ENCODE measurements at regions not wholly inside any gene's neighbourhood (a gene's known extent, or its start where the extent isn't known, plus 50 kb on each side); places are given as distances from the start of the nearest gene placed in this dataset.
A peak's percentile ranks its signal among the peaks of the same experiment; 100 is the strongest.
"Not testable (repeated sequence)": the region's sequence is repeated elsewhere in the genome, so short reads cannot be mapped to it uniquely, and the experiment has no call there.

DNA sequence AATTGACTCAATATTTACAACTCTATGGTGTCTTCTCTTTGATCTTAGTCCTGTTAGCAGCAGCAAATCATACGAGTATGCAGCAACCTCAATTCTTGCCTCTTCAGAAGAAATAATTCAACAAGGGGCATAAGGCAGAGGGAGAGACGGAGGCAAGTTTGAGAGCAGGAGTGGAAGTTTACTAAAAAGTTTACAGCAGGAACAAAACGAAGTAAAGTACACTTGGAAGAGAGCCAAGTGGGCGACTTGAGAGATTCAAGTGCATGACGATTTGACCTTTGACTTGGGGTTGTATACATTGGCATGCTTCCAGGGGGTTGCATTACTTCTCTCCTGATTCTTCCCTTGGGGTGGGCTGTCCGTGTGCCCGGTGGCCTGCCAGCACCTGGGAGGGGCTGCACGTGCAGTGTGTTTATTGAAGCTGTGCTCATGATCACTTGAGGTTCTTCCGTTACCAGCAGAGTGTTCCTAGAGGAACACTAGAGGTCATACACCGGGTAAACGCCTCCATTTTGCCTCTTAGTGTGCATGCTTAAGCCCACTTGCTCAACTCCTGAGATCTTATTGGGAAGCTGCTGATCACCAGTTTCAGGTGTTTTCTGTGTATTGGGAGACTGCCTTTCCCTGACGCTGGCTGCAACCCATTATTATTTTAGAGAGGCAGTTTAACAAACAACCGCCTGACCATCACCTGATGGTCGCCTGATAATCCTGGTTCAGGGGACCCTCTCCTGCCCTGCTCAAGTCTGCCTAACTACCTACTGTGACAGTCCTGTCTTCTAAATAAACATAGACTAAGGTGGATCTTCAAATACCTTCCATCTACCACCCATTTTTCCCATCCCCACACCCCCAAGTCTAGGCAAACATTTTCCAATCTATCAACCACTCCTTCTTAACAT is 172.4 kb upstream of the MYLIP start:
- DNase-seq (ENCODE audit: low spot score): no peak

DNA sequence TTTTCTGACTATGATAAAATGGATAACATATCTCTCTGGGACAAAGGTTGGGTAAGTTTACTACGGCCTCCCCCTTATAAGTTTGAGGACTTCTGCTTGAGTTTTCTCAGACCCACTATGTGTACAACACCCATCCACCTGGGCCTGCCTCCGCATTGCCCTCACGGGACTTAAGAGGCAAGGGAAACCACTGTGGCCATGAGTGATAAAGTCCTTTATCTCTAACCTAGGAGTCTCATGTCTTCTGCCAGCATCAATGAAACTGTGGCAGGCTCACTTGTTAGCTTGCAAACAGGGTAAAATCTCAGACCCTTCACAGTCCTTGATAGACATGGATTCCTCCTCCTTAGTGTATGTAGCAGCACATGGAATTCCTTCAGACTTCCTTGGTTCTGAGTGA is 173.4 kb upstream of the MYLIP start:
- no peak for DNase-seq (ENCODE audit: low spot score)

DNA sequence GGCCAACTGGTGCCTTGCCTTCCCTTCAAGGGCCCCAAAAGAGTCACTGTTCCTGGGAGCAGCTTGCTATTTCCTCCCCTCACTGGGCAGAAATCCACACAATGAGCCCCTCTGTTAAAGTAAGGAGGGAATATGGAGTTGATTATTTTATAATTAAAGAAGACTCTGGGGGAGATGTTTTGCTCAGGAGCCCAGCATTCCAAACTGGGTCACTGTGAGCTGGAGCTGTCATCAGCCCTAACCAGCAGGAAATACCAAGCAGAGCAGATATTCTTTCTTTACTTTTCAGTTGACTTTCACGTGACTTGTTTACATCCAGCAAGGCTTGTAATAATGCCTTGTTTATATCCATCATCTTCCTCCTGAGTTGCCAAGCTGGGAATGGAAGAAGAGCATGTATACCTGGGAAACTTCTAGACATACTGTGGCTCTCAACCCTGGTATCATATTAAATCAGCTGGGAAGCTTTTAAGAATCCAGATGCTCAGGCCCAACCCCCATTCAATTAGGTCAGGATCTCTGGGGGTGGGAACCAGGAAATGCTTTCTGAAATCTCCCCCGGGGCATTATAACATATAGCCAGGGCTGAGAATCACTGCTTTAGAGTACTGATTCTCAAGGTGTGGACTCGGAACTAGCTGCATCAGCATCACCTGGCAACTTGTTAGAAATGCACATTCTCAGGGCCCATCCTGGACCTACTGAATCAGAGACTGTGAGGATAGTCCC is 175.6 kb upstream of the MYLIP start:
- DNase-seq (ENCODE audit: low spot score): no peak

DNA sequence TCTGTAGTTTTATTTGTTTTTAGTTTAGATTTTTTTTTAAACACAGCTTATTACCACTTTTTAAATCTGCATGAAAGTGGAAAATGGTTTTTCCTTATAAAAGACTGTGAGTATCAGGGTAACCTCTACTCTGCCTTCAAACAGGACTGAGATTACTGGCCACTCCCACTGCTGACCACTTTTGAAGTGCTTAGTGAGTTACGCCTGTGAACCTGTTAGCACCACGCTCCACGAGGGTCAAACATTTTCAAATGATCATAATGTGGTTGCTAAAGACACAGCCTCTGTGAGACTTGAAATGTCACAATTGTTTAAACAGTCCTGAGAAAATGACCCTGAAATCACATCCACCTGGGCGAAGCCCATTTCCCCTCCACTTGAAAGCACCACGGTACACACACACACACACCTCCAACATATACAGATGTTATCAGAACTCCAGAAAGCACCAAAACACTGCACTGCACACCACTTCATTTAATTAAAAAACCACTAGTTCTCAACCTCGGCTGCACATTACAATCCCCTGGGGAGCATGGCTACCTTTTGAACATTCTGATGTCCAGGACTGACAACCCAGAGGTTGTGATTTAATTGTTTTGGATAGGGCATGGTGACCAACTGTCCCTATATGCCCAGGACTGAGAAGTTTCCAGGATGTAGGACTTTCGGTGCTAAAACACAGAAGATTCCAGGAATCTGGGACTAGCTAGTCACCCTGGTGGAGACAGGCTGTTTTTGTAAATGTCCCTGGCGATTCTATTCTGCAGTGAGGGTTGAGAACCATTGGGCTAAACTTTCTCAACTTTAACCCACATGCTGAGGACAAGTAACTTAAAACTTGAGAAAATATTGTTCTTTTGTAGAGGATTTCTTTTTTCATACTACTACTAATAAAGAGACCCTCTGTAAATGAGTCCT is 176.4 kb upstream of the MYLIP start:
- DNase-seq (ENCODE audit: low spot score): no peak

DNA sequence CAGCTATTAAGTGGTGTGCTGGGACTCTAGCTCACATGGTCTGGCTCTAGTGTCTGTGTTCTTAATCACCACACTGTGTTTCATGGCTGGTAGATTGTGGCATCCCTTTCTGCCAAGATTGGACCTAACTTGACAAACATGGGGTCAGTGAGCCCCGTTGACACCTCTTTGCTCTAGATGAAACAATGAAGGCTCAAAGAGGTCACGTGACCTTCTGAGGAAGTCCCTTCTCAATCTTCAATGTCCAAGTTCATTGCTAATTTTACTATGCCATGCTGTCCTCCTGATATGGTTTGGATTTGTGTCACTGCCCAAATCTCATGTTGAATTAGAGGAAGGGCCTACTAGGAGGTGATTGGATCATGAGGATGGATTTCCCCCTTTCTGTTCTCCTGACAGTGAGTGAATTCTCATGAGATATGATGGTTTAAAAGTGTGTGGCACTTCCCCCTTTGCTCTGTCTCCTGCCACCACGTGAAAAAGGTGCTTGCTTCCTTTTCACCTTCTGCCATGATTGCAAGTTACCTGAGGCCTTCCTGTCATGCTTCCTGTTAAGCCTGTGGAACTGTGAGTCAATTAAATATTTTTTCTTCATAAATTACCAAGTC is 177.8 kb upstream of the MYLIP start:
- DNase-seq (ENCODE audit: low spot score): no peak

DNA sequence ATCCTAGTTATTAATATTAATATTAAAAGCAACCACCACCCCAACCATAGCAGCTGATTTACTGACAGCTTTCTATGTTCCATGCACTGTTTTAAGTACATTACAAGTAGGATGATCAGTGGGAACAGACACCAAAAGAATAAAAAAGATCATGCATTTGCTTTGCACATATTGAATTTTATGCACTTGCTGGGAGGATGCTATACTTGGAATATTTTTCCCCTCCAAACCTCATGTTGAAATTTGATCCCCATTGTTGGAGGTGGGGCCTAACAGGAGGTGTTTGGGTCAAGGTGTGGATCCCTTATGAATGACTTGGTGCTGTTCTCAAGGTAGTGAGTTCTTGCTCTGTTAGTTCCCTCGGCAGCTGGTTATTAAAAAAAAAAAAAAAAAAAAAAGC is 178.9 kb upstream of the MYLIP start:
- DNase-seq (ENCODE audit: low spot score): no peak

DNA sequence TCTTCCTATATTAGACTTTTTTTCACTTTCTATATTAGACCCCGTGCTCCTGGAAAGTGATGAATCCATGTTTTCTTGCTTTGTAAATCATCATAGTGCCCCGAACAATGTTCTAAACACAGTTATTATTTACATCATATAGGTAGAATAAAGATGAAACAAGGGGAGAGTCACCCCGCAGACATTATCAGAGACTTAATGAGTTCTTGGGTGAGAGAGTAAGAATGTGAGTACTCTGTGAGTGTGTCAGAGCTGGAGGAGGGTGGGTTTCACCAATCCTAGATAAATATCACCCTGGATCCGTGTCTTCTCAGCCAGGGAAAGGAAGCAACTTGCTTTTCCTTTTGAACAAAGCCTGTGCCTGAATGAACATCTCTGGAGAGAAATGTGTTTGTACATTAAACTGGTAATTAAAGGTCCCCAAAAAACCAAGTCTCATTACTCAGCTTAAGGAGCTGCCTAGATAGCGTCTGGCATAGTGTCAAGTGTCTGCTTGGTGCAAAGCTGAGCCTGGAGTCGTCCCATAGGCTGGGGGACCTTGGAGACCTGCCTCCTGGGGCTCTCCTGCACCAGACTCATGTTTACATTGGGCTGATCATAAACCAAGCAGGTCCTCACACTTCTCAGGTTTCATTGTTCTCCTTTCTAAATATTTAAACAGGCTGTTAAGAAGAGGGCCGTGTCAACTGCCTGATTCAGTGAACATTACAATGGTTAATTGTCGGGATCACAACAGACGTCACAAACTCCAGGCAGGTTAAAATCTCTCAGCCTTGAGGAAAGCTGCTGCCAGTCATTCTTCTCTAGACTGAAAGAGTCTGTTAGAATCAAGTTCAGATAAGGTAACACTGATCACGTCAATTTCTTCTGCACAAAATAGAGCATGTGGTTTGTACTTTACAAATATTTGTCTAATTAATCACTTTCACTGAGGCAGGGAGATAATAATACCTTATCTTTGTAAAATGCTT is 179.7 kb upstream of the MYLIP start:
- DNase-seq (ENCODE audit: low spot score): no peak

DNA sequence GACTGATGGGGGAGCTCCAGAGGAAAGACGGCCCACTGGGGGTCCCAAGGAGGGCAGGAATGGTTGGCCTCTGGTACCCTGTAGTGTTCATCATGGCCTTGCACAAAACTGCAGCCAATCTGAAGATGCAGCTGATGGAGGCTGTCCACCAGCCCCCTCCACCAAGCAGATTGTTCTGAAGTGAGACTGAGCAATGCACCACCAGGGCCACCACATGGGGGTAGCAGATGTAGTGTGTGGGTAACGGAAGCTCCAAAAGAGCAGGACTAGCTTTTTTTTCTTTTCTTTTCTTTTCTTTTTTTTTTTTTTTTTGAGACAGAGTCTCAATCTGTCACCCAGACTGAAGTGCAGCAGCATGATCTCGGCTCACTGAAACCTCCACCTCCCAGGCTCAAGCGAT is 181.0 kb upstream of the MYLIP start:
- no peak for DNase-seq (ENCODE audit: low spot score)

DNA sequence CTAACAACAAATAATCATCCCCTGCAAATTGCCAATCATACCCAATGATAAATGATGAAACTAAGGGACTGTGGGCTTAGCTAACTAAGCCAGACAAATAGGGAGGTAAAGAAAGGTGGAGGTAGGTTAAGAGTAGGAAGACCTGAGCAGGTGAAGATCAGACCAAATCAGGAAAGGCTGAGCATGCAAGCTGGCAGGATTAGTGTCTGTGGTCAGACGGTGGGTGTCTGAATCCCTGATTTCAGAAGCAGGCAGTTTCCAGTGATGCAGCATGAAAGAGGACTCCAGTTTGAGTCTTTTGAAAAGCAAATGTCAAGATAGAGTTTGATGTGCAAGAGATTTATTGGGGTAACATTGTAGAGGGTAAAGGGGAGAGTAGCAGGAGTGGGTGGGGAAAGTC is 181.4 kb upstream of the MYLIP start:
- DNase-seq (ENCODE audit: low spot score): no peak

DNA sequence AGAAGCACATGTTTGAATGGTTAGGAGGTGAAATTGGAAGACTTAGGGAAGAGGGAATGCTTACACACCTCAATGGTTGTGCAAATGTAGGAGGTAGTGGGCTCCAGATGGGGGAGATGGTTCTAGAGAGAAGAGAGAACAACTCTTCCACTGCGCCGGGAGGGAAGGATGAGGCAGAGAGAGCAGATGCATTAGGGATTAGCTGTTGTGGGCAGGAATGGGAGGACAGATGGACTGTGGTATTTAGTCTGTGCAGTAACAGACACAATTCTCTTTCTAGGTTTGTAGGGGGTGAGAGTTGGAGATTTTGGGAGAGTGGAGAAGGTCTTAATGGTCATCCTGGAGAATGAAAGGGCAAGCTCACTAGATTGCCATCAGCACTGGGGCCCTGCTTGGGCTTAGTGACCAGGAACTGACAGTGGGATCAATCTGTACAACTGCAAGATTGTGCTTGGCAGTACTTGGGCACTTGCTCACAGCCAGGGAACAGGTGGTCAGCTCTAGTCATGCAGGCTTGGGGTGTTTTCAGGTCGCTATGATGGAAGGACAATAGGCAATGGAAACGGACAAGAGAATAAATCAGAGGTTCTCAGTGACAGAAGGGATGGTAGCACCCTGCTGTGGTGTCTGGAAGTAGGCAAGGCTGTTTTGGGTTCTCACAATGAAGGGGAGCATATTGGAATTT is 182.0 kb upstream of the MYLIP start:
- DNase-seq (ENCODE audit: low spot score): peak; percentile 84

DNA sequence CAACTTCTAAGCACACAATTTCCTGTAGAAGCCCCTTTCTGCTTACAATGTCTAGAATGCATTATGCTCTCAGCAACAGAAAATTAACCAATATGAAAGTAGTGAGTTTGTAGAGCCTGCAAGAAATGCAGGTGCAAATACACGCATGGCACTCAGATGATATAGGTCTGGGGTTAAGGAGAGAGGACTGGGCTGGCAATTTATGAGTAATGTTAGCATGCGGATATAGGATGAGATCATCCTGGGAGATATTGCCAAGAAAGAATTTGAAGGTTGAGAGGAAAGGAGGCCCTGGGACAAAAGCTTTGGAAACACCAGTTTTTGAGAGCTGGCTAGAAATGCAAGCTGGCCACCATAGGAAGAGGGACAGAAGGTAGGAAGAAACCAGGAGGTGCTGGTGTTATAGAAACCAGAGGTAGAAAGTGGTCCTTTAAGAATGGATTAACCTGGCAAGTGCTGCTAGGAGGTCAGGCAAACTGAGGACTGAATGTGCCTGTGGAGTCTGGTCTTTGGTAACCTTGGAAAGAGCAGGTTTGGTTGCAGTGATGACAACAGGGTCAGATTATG is 183.2 kb upstream of the MYLIP start:
- DNase-seq (ENCODE audit: low spot score): no peak

DNA sequence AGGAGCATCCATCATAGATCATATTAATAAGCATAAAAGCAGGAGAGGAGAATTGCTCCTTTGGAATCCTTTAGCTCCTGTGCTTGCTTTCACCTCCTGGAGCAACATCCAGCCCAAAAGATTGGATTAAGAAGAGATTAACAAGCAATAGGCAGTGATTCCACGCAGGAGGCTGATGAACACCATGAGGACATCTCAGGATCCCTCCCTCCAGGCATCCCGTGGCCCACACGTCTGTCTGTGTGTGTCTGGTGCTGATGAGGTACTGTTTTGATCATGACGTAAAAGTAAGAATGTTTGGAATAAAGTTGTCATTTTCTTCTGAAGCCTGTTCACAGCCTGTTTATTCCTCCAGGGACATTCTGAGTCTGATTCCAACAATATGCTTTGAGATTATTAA is 185.5 kb upstream of the MYLIP start:
- no peak for DNase-seq (ENCODE audit: low spot score)

DNA sequence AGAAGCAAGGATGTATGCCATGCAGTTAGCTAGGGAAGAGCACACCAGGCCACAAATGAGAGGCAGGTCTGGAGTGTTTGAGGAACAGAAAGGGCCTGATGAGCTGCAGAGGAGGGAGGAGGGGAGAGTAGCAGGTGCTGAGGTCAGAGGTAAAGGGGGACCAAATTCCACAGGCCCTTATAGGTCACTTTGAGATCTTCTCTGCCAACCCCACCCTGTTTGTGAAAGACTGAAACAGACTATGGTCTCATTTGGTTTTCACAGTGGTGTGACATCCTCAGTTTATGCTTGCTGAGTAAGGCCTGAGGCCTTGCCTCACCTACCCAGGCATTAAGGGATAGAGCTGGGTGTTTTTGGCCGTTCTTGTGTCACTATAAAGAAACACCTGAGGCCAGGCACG is 187.7 kb upstream of the MYLIP start:
- DNase-seq (ENCODE audit: low spot score): no peak

DNA sequence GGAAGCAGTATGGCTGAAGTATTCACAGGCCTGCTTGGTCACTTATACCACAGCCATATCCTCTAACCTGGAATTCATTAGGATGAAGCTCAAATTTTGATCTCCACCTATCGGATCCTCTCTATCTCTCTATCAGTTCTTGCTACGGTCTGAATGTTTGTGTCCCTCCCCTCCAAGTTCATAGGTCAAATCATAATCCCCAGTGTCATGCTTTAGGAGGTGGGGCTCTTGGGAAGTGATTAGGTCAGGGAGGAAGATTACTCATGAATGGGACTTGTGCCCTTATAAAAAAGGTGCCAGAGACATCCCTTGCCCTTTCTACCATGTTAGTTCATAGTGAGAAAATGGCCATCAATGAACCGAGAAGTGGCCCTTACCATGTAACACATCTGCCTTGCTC is 190.8 kb upstream of the MYLIP start:
- no peak for DNase-seq (ENCODE audit: low spot score)

DNA sequence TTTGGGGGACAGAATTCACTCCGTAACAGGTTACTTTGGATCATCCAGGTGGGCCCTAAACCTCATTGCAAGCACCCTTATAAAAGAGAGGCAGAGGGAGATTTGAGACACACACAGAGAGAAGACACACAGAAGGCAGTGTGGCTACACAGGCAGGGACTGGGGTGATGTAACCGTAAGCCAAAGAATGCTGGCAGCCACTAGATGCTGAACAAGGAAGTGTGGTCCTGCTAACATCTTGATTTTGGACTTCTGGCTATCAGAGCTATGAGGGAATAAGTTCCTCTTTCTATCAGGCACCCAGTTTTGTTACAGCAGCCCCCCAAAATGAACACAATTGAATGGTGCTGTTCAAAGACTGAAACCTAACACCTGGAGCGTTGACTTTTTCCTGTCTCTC is 191.3 kb upstream of the MYLIP start:
- no peak for DNase-seq (ENCODE audit: low spot score)

DNA sequence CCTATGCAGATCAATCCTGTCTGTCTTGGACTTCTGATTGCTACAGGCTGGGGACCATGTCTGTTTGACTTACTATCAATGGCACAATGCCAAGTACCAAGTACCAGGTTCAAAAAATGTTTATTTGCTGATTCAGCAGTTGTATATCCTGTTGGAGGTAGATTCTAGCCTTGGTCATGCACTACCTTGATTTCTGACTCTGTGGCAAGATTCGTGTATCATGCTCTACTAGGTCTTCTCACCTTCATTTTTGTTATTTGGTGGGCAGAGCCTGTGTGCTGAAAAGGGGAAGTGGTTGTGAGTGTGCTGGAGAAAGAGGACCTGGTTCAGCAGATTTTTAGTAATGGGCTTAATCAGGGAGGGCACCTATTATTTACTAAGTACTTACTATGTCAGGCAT is 192.4 kb upstream of the MYLIP start:
- no peak for DNase-seq (ENCODE audit: low spot score)

DNA sequence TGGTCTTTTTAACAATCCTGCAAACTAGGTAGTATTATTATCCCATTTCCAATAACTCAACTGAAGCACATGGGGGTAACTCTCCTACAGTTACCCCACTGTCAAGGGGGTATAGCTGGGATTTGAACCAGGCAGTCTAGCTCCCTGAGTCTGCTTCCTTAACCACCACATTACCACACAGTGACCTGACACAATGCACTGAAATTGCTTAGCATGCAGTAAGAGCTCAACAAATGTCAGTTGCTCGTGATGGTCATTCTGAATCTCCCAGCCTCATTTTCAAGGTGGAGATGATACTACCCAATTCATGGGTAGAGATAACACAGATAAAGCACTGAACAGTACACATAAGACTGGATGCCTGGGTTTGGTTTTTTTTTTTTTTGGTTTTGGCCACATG is 193.2 kb upstream of the MYLIP start:
- no peak for DNase-seq (ENCODE audit: low spot score)

DNA sequence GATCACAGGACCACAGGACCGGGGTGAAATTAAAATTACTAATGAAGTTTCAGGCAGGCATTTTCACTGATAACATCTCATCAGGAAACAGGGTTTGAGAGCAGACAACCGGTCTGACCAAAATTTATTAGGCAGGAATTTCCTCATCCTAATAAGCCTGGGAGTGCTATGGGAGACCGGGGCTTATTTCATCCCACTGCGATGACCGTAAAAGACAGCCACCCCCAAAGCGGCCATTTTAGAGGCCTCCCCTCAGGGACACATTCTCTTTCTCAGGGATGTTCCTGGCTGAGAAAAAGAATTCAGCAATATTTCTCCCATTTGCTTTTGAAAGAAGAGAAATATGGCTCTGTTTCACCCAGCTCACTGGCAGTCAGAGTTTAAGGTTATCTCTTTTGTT is 197.2 kb upstream of the MYLIP start:
- DNase-seq (ENCODE audit: low spot score): not testable (repeated sequence)

DNA sequence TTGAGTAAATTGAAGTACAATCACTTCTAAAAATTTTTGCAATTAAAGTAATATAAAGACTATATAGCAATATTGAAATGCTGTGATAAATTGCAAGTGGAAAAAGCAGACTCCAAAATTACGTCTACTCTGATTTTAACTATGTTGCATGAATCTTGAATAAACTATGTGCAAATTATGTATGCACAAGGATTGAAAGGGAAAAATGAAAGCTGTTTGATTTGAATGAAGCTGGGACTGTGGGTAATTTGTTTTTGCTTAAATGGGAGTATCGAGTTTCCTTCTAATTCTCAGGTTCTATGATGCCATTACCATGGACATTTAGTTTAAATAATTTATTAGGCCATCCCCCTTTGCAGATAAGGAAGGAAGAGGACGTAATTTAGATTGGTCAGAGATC is 198.7 kb upstream of the MYLIP start:
- DNase-seq (ENCODE audit: low spot score): no peak

DNA sequence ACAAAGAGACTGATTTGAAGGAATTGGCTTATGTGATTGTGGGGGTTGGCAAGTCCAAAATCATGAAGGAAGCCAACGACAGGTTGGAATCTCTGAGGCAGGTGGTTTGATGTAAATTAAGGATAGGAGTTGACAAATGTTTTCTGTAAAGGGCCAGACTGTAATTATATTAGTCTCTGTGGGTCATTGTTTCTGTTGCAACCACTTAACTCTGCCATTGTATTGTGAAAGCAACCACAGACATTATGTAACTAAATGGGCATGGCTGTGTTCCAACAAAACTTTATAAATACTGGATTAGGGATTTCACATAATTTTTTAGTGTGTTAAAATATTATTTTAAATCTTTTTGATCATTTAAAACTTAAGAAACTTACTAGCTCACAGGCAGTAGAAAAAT is 199.2 kb upstream of the MYLIP start:
- DNase-seq (ENCODE audit: low spot score): no peak
